SK-N-SH treated with all-trans-retinoic acid at 6 μM for 48 hours (cell line): ENCODE measurements at regions not wholly inside any gene's neighbourhood (a gene's known extent, or its start where the extent isn't known, plus 50 kb on each side); places are given as distances from the start of the nearest gene placed in this dataset.

Experiments
- ATAC-seq: fragments of 200-7000 bp; cut with Tn5 transposase; 3 replicates; pipeline ENCODE4 v1.9.1; 2020; ENCODE audit warnings: mild to moderate bottlenecking, moderate library complexity
- CSDC2 ChIP-seq: fragments of 250-450 bp; sonication (Bioruptor Pico); IDR thresholded peaks from 2 replicates; pipeline ENCODE4 v1.5.0; 2020; ENCODE audit warnings: mild to moderate bottlenecking, moderate library complexity
- ESRRG ChIP-seq: fragments of 250-450 bp; sonication (Bioruptor Pico); IDR thresholded peaks from 2 replicates; pipeline ENCODE4 v1.6.1; 2021; ENCODE audit warnings: mild to moderate bottlenecking
- GLIS3 ChIP-seq: fragments of 250-450 bp; sonication (Bioruptor Pico); IDR thresholded peaks from 2 replicates; pipeline ENCODE4 v1.5.0; 2020; ENCODE audit warnings: mild to moderate bottlenecking, moderate library complexity
- ISL1 ChIP-seq: fragments of 250-450 bp; sonication (Bioruptor Pico); IDR thresholded peaks from 2 replicates; pipeline ENCODE4 v2.1.2; 2022; ENCODE audit warnings: mild to moderate bottlenecking, moderate library complexity
- OSR1 ChIP-seq: fragments of 250-450 bp; sonication (Bioruptor Pico); IDR thresholded peaks from 2 replicates; pipeline ENCODE4 v1.8.0; 2022; ENCODE audit warnings: moderate library complexity, mild to moderate bottlenecking, inconsistent platforms
- PPARA ChIP-seq: fragments of 250-450 bp; sonication (Bioruptor Pico); IDR thresholded peaks from 2 replicates; pipeline ENCODE4 v1.5.0; 2020; ENCODE audit warnings: mild to moderate bottlenecking, borderline replicate concordance
- RARB ChIP-seq: fragments of 250-450 bp; sonication (Bioruptor Pico); IDR thresholded peaks from 2 replicates; pipeline ENCODE4 v1.8.0; 2021; ENCODE audit warnings: mild to moderate bottlenecking, moderate library complexity
- SNAI2 ChIP-seq: fragments of 250-450 bp; sonication (Bioruptor Pico); IDR thresholded peaks from 2 replicates; pipeline ENCODE4 v1.5.0; 2020; ENCODE audit warnings: mild to moderate bottlenecking, moderate library complexity
- TCF4 ChIP-seq: fragments of 250-450 bp; sonication (Bioruptor Pico); IDR thresholded peaks from 2 replicates; pipeline ENCODE4 v1.8.0; 2021; ENCODE audit warnings: mild to moderate bottlenecking, moderate library complexity, borderline replicate concordance
- TOX ChIP-seq: fragments of 250-450 bp; sonication (Bioruptor Pico); IDR thresholded peaks from 2 replicates; pipeline ENCODE4 v1.8.0; 2021; ENCODE audit warnings: mild to moderate bottlenecking, moderate library complexity, borderline replicate concordance
- ZC3H10 ChIP-seq: fragments of 250-450 bp; sonication (Bioruptor Pico); IDR thresholded peaks from 2 replicates; pipeline ENCODE4 v1.5.1; 2021; ENCODE audit warnings: mild to moderate bottlenecking, moderate library complexity
- ZFP3 ChIP-seq: fragments of 250-450 bp; sonication (Bioruptor Pico); IDR thresholded peaks from 2 replicates; pipeline ENCODE4 v1.5.0; 2020; ENCODE audit warnings: mild to moderate bottlenecking, moderate library complexity
- ZFP30 ChIP-seq: fragments of 450-650 bp; formaldehyde crosslinking; IDR thresholded peaks from 2 replicates; pipeline ENCODE4 v1.5.0; 2022; ENCODE audit warnings: mild to moderate bottlenecking, moderate library complexity
- ZNF565 ChIP-seq: fragments of 450-650 bp; formaldehyde crosslinking; conservative IDR thresholded peaks from 2 replicates; pipeline ENCODE4 v1.5.0; 2020; ENCODE audit warnings: low read depth, mild to moderate bottlenecking, moderate library complexity
- ZNF70 ChIP-seq: fragments of 450-650 bp; formaldehyde crosslinking; IDR thresholded peaks from 2 replicates; pipeline ENCODE4 v1.5.0; 2020; ENCODE audit warnings: mild to moderate bottlenecking, moderate library complexity
- ZNF8 ChIP-seq: fragments of 450-650 bp; formaldehyde crosslinking; IDR thresholded peaks from 2 replicates; pipeline ENCODE4 v1.5.0; 2020; ENCODE audit warnings: mild to moderate bottlenecking, moderate library complexity
- TF ChIP-seq, protein P1 (sequence below): fragments of 250-450 bp; sonication (Bioruptor Pico); IDR thresholded peaks from 2 replicates; pipeline ENCODE4 v1.5.1; 2020; ENCODE audit warnings: low read depth, mild to moderate bottlenecking, moderate library complexity
- TF ChIP-seq, protein P2 (sequence below): fragments of 250-450 bp; sonication (Bioruptor Pico); IDR thresholded peaks from 2 replicates; pipeline ENCODE4 v1.5.1; 2021; ENCODE audit warnings: mild to moderate bottlenecking, moderate library complexity
- TF ChIP-seq, protein P3 (sequence below): fragments of 250-450 bp; sonication (Bioruptor Pico); IDR thresholded peaks from 2 replicates; pipeline ENCODE4 v1.5.0; 2020; ENCODE audit warnings: mild to moderate bottlenecking, moderate library complexity
- TF ChIP-seq, protein P4 (sequence below): fragments of 250-450 bp; sonication (Bioruptor Pico); IDR thresholded peaks from 2 replicates; pipeline ENCODE4 v1.8.0; 2021; ENCODE audit warnings: low read depth, mild to moderate bottlenecking, moderate library complexity, borderline replicate concordance
- TF ChIP-seq, protein P5 (sequence below): fragments of 250-450 bp; sonication (Bioruptor Pico); IDR thresholded peaks from 2 replicates; pipeline ENCODE4 v1.8.0; 2020; ENCODE audit warnings: mild to moderate bottlenecking, moderate library complexity, borderline replicate concordance

DNA sequence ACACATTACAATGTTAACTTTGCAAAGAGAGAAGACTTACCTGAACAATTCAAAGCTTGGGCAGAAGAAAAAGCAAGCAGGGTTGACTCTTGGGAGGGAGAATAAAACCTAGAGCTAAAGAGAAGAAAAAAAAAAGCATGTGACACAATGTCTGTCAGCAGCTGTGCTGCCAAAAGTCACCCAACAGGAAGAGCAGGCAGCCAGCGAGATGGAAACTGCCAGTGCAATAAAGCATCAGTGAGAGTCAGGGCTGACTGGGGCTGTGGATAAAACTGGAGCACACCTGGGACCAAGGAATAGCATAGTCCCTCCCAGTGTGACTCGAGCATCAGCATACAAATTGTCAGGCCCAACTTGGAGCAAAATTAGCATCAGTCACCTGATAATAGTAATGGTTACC is 65.0 kb upstream of the SLC22A15 start:
- no peak for ATAC-seq
- TF ChIP-seq ZNF8 (CRISPR knock-in tag) (no peak), ESRRG (CRISPR knock-in tag) (no peak), RARB (CRISPR knock-in tag) (no peak), GLIS3 (CRISPR knock-in tag) (no peak), PPARA (CRISPR knock-in tag) (no peak), OSR1 (CRISPR knock-in tag) (no peak), TCF4 (CRISPR knock-in tag) (no peak), ZNF70 (CRISPR knock-in tag) (no peak), ZNF565 (CRISPR knock-in tag) (no peak), TOX (no peak), ZC3H10 (no peak), ZFP3 (CRISPR knock-in tag) (no peak), ZFP30 (CRISPR knock-in tag) (no peak), ISL1 (no peak)
- TF ChIP-seq, protein P1, sequence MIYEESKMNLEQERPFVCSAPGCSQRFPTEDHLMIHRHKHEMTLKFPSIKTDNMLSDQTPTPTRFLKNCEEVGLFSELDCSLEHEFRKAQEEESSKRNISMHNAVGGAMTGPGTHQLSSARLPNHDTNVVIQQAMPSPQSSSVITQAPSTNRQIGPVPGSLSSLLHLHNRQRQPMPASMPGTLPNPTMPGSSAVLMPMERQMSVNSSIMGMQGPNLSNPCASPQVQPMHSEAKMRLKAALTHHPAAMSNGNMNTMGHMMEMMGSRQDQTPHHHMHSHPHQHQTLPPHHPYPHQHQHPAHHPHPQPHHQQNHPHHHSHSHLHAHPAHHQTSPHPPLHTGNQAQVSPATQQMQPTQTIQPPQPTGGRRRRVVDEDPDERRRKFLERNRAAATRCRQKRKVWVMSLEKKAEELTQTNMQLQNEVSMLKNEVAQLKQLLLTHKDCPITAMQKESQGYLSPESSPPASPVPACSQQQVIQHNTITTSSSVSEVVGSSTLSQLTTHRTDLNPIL (CRISPR knock-in tag), result no peak
- TF ChIP-seq, protein P2, sequence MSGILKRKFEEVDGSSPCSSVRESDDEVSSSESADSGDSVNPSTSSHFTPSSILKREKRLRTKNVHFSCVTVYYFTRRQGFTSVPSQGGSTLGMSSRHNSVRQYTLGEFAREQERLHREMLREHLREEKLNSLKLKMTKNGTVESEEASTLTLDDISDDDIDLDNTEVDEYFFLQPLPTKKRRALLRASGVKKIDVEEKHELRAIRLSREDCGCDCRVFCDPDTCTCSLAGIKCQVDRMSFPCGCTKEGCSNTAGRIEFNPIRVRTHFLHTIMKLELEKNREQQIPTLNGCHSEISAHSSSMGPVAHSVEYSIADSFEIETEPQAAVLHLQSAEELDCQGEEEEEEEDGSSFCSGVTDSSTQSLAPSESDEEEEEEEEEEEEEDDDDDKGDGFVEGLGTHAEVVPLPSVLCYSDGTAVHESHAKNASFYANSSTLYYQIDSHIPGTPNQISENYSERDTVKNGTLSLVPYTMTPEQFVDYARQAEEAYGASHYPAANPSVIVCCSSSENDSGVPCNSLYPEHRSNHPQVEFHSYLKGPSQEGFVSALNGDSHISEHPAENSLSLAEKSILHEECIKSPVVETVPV (CRISPR knock-in tag), result no peak
- TF ChIP-seq, protein P3, sequence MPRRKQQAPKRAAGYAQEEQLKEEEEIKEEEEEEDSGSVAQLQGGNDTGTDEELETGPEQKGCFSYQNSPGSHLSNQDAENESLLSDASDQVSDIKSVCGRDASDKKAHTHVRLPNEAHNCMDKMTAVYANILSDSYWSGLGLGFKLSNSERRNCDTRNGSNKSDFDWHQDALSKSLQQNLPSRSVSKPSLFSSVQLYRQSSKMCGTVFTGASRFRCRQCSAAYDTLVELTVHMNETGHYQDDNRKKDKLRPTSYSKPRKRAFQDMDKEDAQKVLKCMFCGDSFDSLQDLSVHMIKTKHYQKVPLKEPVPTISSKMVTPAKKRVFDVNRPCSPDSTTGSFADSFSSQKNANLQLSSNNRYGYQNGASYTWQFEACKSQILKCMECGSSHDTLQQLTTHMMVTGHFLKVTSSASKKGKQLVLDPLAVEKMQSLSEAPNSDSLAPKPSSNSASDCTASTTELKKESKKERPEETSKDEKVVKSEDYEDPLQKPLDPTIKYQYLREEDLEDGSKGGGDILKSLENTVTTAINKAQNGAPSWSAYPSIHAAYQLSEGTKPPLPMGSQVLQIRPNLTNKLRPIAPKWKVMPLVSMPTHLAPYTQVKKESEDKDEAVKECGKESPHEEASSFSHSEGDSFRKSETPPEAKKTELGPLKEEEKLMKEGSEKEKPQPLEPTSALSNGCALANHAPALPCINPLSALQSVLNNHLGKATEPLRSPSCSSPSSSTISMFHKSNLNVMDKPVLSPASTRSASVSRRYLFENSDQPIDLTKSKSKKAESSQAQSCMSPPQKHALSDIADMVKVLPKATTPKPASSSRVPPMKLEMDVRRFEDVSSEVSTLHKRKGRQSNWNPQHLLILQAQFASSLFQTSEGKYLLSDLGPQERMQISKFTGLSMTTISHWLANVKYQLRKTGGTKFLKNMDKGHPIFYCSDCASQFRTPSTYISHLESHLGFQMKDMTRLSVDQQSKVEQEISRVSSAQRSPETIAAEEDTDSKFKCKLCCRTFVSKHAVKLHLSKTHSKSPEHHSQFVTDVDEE (CRISPR knock-in tag), result no peak
- TF ChIP-seq, protein P4, sequence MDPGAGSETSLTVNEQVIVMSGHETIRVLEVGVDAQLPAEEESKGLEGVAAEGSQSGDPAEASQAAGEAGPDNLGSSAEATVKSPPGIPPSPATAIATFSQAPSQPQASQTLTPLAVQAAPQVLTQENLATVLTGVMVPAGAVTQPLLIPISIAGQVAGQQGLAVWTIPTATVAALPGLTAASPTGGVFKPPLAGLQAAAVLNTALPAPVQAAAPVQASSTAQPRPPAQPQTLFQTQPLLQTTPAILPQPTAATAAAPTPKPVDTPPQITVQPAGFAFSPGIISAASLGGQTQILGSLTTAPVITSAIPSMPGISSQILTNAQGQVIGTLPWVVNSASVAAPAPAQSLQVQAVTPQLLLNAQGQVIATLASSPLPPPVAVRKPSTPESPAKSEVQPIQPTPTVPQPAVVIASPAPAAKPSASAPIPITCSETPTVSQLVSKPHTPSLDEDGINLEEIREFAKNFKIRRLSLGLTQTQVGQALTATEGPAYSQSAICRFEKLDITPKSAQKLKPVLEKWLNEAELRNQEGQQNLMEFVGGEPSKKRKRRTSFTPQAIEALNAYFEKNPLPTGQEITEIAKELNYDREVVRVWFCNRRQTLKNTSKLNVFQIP, result no peak

DNA sequence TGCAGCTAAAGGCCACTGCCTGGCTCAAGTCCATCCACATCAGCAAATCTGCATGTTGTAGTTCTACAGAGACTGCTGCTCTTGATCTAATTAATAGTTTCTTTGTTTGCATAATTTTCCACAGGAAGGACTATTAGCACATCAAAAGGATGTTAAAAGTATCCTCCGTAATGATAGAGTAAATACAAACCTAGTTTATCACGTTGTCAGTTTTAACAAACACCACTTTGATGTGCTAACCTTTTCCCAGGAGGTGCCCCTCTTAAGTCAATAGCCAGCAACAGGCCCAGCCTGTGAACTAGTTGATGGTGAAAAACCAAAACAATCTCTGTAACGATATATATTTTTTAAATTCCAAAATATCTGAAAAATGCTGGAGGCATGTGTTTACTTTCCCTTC is 64.2 kb upstream of the SLC22A15 start:
- TF ChIP-seq TCF4 (CRISPR knock-in tag), result no peak
- no peak for TF ChIP-seq PPARA (CRISPR knock-in tag)
- no peak for TF ChIP-seq OSR1 (CRISPR knock-in tag)
- TF ChIP-seq ESRRG (CRISPR knock-in tag), result no peak
- TF ChIP-seq ZNF565 (CRISPR knock-in tag), result no peak
- TF ChIP-seq ZFP30 (CRISPR knock-in tag), result no peak
- TF ChIP-seq, protein P1 (CRISPR knock-in tag), result no peak
- TF ChIP-seq ZFP3 (CRISPR knock-in tag), result no peak
- TF ChIP-seq, protein P3 (CRISPR knock-in tag), result no peak
- no peak for TF ChIP-seq TOX
- no peak for TF ChIP-seq SNAI2 (CRISPR knock-in tag)
- TF ChIP-seq, protein P4, result no peak
- TF ChIP-seq CSDC2 (CRISPR knock-in tag), result no peak
- TF ChIP-seq ISL1, result no peak
- no peak for TF ChIP-seq ZNF70 (CRISPR knock-in tag)
- TF ChIP-seq GLIS3 (CRISPR knock-in tag), result no peak
- no peak for TF ChIP-seq ZNF8 (CRISPR knock-in tag)
- no peak for TF ChIP-seq ZC3H10
- TF ChIP-seq, protein P5, sequence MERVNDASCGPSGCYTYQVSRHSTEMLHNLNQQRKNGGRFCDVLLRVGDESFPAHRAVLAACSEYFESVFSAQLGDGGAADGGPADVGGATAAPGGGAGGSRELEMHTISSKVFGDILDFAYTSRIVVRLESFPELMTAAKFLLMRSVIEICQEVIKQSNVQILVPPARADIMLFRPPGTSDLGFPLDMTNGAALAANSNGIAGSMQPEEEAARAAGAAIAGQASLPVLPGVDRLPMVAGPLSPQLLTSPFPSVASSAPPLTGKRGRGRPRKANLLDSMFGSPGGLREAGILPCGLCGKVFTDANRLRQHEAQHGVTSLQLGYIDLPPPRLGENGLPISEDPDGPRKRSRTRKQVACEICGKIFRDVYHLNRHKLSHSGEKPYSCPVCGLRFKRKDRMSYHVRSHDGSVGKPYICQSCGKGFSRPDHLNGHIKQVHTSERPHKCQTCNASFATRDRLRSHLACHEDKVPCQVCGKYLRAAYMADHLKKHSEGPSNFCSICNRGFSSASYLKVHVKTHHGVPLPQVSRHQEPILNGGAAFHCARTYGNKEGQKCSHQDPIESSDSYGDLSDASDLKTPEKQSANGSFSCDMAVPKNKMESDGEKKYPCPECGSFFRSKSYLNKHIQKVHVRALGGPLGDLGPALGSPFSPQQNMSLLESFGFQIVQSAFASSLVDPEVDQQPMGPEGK, result no peak
- no peak for ATAC-seq
